ENCODE measurements at regions not wholly inside any gene's neighbourhood (a gene's known extent, or its start where the extent isn't known, plus 50 kb on each side); places are given as distances from the start of the nearest gene placed in this dataset.
A peak's percentile ranks its signal among the peaks of the same experiment; 100 is the strongest.

- Mint-ChIP-seq H3K9me3 (ENCODE audit: unreplicated experiment) (no peaks in the 10 kb centered on the region), H3K4me3 (ENCODE audit: unreplicated experiment) (no peak overlapping the region), H3K36me3 (ENCODE audit: insufficient read depth, unreplicated experiment) (no peaks in the 10 kb centered on the region), H3K27me3 (ENCODE audit: insufficient read depth, unreplicated experiment) (no peaks in the 10 kb centered on the region), H3K4me1 (ENCODE audit: low read depth, unreplicated experiment) (no peaks in the 10 kb centered on the region), H3K27ac (ENCODE audit: unreplicated experiment) (no peak overlapping the region)
- H3K4me3 ChIP-seq (ENCODE audit: low read depth, low read length), result no peak overlapping the region
- no peaks in the 10 kb centered on the region for H3K9me3 ChIP-seq
- CTCF ChIA-PET, result no interaction called here
- TF ChIP-seq, protein P1, sequence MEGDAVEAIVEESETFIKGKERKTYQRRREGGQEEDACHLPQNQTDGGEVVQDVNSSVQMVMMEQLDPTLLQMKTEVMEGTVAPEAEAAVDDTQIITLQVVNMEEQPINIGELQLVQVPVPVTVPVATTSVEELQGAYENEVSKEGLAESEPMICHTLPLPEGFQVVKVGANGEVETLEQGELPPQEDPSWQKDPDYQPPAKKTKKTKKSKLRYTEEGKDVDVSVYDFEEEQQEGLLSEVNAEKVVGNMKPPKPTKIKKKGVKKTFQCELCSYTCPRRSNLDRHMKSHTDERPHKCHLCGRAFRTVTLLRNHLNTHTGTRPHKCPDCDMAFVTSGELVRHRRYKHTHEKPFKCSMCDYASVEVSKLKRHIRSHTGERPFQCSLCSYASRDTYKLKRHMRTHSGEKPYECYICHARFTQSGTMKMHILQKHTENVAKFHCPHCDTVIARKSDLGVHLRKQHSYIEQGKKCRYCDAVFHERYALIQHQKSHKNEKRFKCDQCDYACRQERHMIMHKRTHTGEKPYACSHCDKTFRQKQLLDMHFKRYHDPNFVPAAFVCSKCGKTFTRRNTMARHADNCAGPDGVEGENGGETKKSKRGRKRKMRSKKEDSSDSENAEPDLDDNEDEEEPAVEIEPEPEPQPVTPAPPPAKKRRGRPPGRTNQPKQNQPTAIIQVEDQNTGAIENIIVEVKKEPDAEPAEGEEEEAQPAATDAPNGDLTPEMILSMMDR (IDR thresholded peaks at IDR 0.05; ENCODE audit: insufficient read depth in 1 of 2, low read depth in 1 of 2, low read length in 1 of 2, severe bottlenecking in 1 of 2, unreplicated experiment in 1 of 2), result no peak
- no TSS peak for BruUV-seq (replicated peaks)
- no peaks in the 10 kb centered on the region for H3K27me3 ChIP-seq (replicated peaks; ENCODE audit: control insufficient read depth, insufficient read depth, low read length)
- no peaks in the 10 kb centered on the region for H3K36me3 ChIP-seq (ENCODE audit: control insufficient read depth, insufficient read depth, low read length)
- intact Hi-C loops (cut with micrococcal nuclease; ENCODE audit: unreplicated experiment), result no loop called here
- no peak for DNase-seq
- no peaks in the 10 kb centered on the region for H3K4me1 ChIP-seq
- POLR2A ChIA-PET, result no interaction called here
Measured at GRCh38 chr18:60060026-60060425, 160.2 kb downstream of the PMAIP1 start.

DNA sequence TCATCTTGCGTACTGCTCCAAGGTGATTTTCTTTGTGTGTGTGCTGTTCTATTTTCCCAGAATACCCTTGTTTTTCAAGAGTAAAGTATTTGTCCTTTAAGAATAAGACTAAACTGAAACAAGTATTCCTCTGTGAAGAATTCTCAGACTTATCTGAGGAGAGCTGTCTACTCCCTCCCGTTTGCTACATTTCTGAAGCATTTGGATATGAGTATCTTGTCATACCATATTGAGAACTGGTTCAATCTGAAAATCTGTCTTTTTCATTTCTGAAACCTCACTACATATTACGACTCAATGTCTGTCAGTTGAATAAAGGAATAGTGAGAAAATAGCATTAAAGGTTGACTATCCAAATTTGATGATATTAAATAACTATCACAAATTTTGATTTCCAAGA is 159.4 kb downstream of the PMAIP1 start:
- Mint-ChIP-seq H3K36me3 (ENCODE audit: insufficient read depth, unreplicated experiment) (no peaks in the 10 kb centered on the region), H3K27me3 (ENCODE audit: insufficient read depth, unreplicated experiment) (no peaks in the 10 kb centered on the region), H3K9me3 (ENCODE audit: unreplicated experiment) (no peaks in the 10 kb centered on the region), H3K4me3 (ENCODE audit: unreplicated experiment) (no peak overlapping the region), H3K27ac (ENCODE audit: unreplicated experiment) (no peak overlapping the region), H3K4me1 (ENCODE audit: low read depth, unreplicated experiment) (no peaks in the 10 kb centered on the region)
- BruUV-seq (replicated peaks), result no TSS peak
- H3K9me3 ChIP-seq, result no peaks in the 10 kb centered on the region
- TF ChIP-seq, protein P1 (IDR thresholded peaks at IDR 0.05; ENCODE audit: insufficient read depth in 1 of 2, low read depth in 1 of 2, low read length in 1 of 2, severe bottlenecking in 1 of 2, unreplicated experiment in 1 of 2), result no peak
- no peak overlapping the region for H3K4me3 ChIP-seq (ENCODE audit: low read depth, low read length)
- no peaks in the 10 kb centered on the region for H3K36me3 ChIP-seq (ENCODE audit: control insufficient read depth, insufficient read depth, low read length)
- no peaks in the 10 kb centered on the region for H3K4me1 ChIP-seq
- intact Hi-C loops (cut with micrococcal nuclease; ENCODE audit: unreplicated experiment), result loop anchor here (10.0 kb wide), 1 partner anchor 64 kb away; no protein-coding TSS in a partner anchor
- no peak for DNase-seq
- H3K27me3 ChIP-seq (replicated peaks; ENCODE audit: control insufficient read depth, insufficient read depth, low read length), result no peaks in the 10 kb centered on the region
- CTCF ChIA-PET, result no interaction called here
- POLR2A ChIA-PET, result no interaction called here

GRCh38 chr18:60053747-60054304 is 154.0 kb downstream of the PMAIP1 start:
- H3K4me3 Mint-ChIP-seq (ENCODE audit: unreplicated experiment), result peak overlapping the region; percentile 11
- no peaks in the 10 kb centered on the region for H3K9me3 ChIP-seq
- no peaks in the 10 kb centered on the region for H3K27me3 ChIP-seq (replicated peaks; ENCODE audit: control insufficient read depth, insufficient read depth, low read length)
- no peaks in the 10 kb centered on the region for H3K36me3 Mint-ChIP-seq (ENCODE audit: insufficient read depth, unreplicated experiment)
- H3K36me3 ChIP-seq (ENCODE audit: control insufficient read depth, insufficient read depth, low read length), result no peaks in the 10 kb centered on the region
- no TSS peak for BruUV-seq (replicated peaks)
- H3K4me3 ChIP-seq (ENCODE audit: low read depth, low read length), result no peak overlapping the region
- H3K4me1 ChIP-seq, result no peaks in the 10 kb centered on the region
- H3K27ac Mint-ChIP-seq (ENCODE audit: unreplicated experiment), result no peak overlapping the region
- intact Hi-C loops (cut with micrococcal nuclease; ENCODE audit: unreplicated experiment), result loop anchor here (10.0 kb wide), 1 partner anchor 59 kb away; no protein-coding TSS in a partner anchor
- H3K4me1 Mint-ChIP-seq (ENCODE audit: low read depth, unreplicated experiment), result no peaks in the 10 kb centered on the region
- peak; percentile 2 to 48 for DNase-seq
- no peaks in the 10 kb centered on the region for H3K27me3 Mint-ChIP-seq (ENCODE audit: insufficient read depth, unreplicated experiment)
- POLR2A ChIA-PET, result no interaction called here
- CTCF ChIA-PET, result no interaction called here
- TF ChIP-seq, protein P1 (IDR thresholded peaks at IDR 0.05; ENCODE audit: insufficient read depth in 1 of 2, low read depth in 1 of 2, low read length in 1 of 2, severe bottlenecking in 1 of 2, unreplicated experiment in 1 of 2), result no peak
- no peaks in the 10 kb centered on the region for H3K9me3 Mint-ChIP-seq (ENCODE audit: unreplicated experiment)

All from Caco-2 (cell line).